ENCODE measurements at regions not wholly inside any gene's neighbourhood (a gene's known extent, or its start where the extent isn't known, plus 50 kb on each side); places are given as distances from the start of the nearest gene placed in this dataset.

- Histone ChIP-seq H3K27me3 (ENCODE audit: insufficient read depth in 3 of 3, low read length in 2 of 3) (no peaks in the 10 kb centered on the region), H3K27ac (no peak overlapping the region), H3K9me3 (no peaks in the 10 kb centered on the region), H3K36me3 (ENCODE audit: insufficient read depth in 1 of 2, low read depth in 1 of 2) (no peaks in the 10 kb centered on the region), H3K4me1 (no peaks in the 10 kb centered on the region), H3K4me3 (no peak overlapping the region)
- DNase-seq (no peak), ATAC-seq (no peak)
- intact Hi-C loops (cut with DNase I): no loop called here
- TF ChIP-seq CTCF (IDR thresholded peaks at IDR 0.05): no peak
These were observed 120.8 kb upstream of the HS3ST1 start for GRCh38 chr4:11549525-11549924.

- no peak for DNase-seq
- 51 to 64% (median 53%) methylated on average over 1 of the region's 1 CpG for WGBS, 3 donors
- no peak overlapping the region for H3K27ac ChIP-seq
- H3K27me3 ChIP-seq (ENCODE audit: insufficient read depth in 3 of 3, low read length in 2 of 3): no peaks in the 10 kb centered on the region
- H3K4me1 ChIP-seq: no peaks in the 10 kb centered on the region
- no peak for TF ChIP-seq CTCF (IDR thresholded peaks at IDR 0.05)
- no peak overlapping the region for H3K4me3 ChIP-seq
- H3K36me3 ChIP-seq (ENCODE audit: insufficient read depth in 1 of 2, low read depth in 1 of 2): no peaks in the 10 kb centered on the region
- ATAC-seq: no peak
- H3K9me3 ChIP-seq: no peaks in the 10 kb centered on the region
- intact Hi-C loops (cut with DNase I): no loop called here
These were observed 119.9 kb upstream of the HS3ST1 start for GRCh38 chr4:11548597-11549082.

- Histone ChIP-seq H3K27ac (no peak overlapping the region), H3K4me3 (no peak overlapping the region), H3K9me3 (no peaks in the 10 kb centered on the region), H3K36me3 (ENCODE audit: insufficient read depth in 1 of 2, low read depth in 1 of 2) (no peaks in the 10 kb centered on the region), H3K4me1 (no peaks in the 10 kb centered on the region), H3K27me3 (ENCODE audit: insufficient read depth in 3 of 3, low read length in 2 of 3) (no peaks in the 10 kb centered on the region)
- WGBS, 3 donors: 92 to 97% (median 97%) methylated on average over 1 of the region's 1 CpG
- no peak for ATAC-seq
- intact Hi-C loops (cut with DNase I): no loop called here
- no peak for DNase-seq
- no peak for TF ChIP-seq CTCF (IDR thresholded peaks at IDR 0.05)
These were observed 117.9 kb upstream of the HS3ST1 start for GRCh38 chr4:11546391-11547175.

- intact Hi-C loops (cut with DNase I): no loop called here
- Histone ChIP-seq H3K4me3 (no peak overlapping the region), H3K27ac (no peak overlapping the region), H3K9me3 (no peaks in the 10 kb centered on the region), H3K27me3 (ENCODE audit: insufficient read depth in 3 of 3, low read length in 2 of 3) (no peaks in the 10 kb centered on the region), H3K4me1 (no peaks in the 10 kb centered on the region), H3K36me3 (ENCODE audit: insufficient read depth in 1 of 2, low read depth in 1 of 2) (no peaks in the 10 kb centered on the region)
- 87 to 90% (median 88%) methylated on average over 3 of the region's 3 CpGs for WGBS, 3 donors
- ATAC-seq: no peak
- no peak for TF ChIP-seq CTCF (IDR thresholded peaks at IDR 0.05)
- DNase-seq: no peak
These were observed 117.0 kb upstream of the HS3ST1 start for GRCh38 chr4:11545651-11546050.

- no peaks in the 10 kb centered on the region for H3K27me3 ChIP-seq (ENCODE audit: insufficient read depth in 3 of 3, low read length in 2 of 3)
- no peak for ATAC-seq
- no peak overlapping the region for H3K27ac ChIP-seq
- intact Hi-C loops (cut with DNase I): no loop called here
- no peak overlapping the region for H3K4me3 ChIP-seq
- DNase-seq: no peak
- no peaks in the 10 kb centered on the region for H3K36me3 ChIP-seq (ENCODE audit: insufficient read depth in 1 of 2, low read depth in 1 of 2)
- TF ChIP-seq CTCF (IDR thresholded peaks at IDR 0.05): no peak
- H3K4me1 ChIP-seq: no peaks in the 10 kb centered on the region
- H3K9me3 ChIP-seq: no peaks in the 10 kb centered on the region
These were observed 115.5 kb upstream of the HS3ST1 start for GRCh38 chr4:11544211-11544610.
